K562 (cell line): ENCODE measurements at regions not wholly inside any gene's neighbourhood (a gene's known extent, or its start where the extent isn't known, plus 50 kb on each side); places are given as distances from the start of the nearest gene placed in this dataset.

ENCODE experiments used
- BRD9 ChIP-seq: fragments of 450-650 bp; IDR thresholded peaks from 2 replicates; pipeline ENCODE4 v1.6.1; 2018; ENCODE audit warnings: low read depth; ENCODE audit not compliant: partially characterized antibody
- CHD2 ChIP-seq: IDR thresholded peaks from 2 replicates; pipeline ENCODE4 v1.6.1; 2011; ENCODE audit warnings: low read depth, low read length
- CTCF ChIP-seq, 3 experiments: IDR thresholded peaks in 2 of 3; conservative IDR thresholded peaks in 1 of 3; 2 replicates each; pipeline ENCODE4 v1.5.1; 2011 to 2012; ENCODE audit warnings: low read length in 3 of 3, mild to moderate bottlenecking in 3 of 3, control low read depth in 2 of 3, improper control_type of control experiment in 1 of 3, inconsistent platforms in 1 of 3, low read depth in 1 of 3, mixed read lengths in 1 of 3, moderate library complexity in 1 of 3; ENCODE audit not compliant: insufficient read depth in 2 of 3
- EP300 ChIP-seq: IDR thresholded peaks from 2 replicates; pipeline ENCODE4 v1.6.1; 2012; ENCODE audit warnings: low read length, improper control_type of control experiment
- GABPB1 ChIP-seq: sonication (generic); formaldehyde crosslinking; IDR thresholded peaks from 2 replicates; pipeline ENCODE4 v1.8.0; 2022; ENCODE audit warnings: mild to moderate bottlenecking, missing genetic modification reagents
- KAT7 ChIP-seq: sonication (generic); formaldehyde crosslinking; IDR thresholded peaks from 2 replicates; pipeline ENCODE4 v1.8.0; 2022; ENCODE audit warnings: missing genetic modification reagents, mild to moderate bottlenecking, borderline replicate concordance
- POLR2A ChIP-seq: fragments of 450-650 bp; conservative IDR thresholded peaks from 2 replicates; pipeline ENCODE4 v1.6.1; 2016
- RBM15 ChIP-seq: fragments of 200-400 bp; formaldehyde crosslinking; IDR thresholded peaks from 2 replicates; pipeline ENCODE4 v1.6.1; 2018; ENCODE audit warnings: mild to moderate bottlenecking, low read length, moderate library complexity; ENCODE audit not compliant: insufficient read depth
- SRF ChIP-seq, 2 experiments: fragments of 250-450, 450-650 bp in 1 of 2; sonication (Bioruptor Pico) in 1 of 2; sonication (generic) in 1 of 2; formaldehyde crosslinking; IDR thresholded peaks; 2 replicates each; pipeline versions ENCODE4 v1.5.0 to v1.5.1; 2020 to 2022; ENCODE audit warnings: mild to moderate bottlenecking in 1 of 2, missing genetic modification reagents in 1 of 2
- ZBTB12 ChIP-seq: fragments of 250-450 bp; sonication (Bioruptor Pico); IDR thresholded peaks from 2 replicates; pipeline ENCODE4 v1.4.0; 2020
- ZNF24 ChIP-seq: fragments of 450-650 bp; IDR thresholded peaks from 2 replicates; pipeline ENCODE4 v1.6.1; 2016
- TF ChIP-seq, protein P1 (sequence below): sonication (generic); formaldehyde crosslinking; IDR thresholded peaks from 2 replicates; pipeline ENCODE4 v1.8.0; 2022; ENCODE audit warnings: mild to moderate bottlenecking, missing genetic modification reagents
- TF ChIP-seq, protein P2 (sequence below): fragments of 200-400 bp; formaldehyde crosslinking; IDR thresholded peaks from 2 replicates; pipeline ENCODE4 v1.6.1; 2017; ENCODE audit warnings: mild to moderate bottlenecking, low read depth, low read length, moderate library complexity

DNA sequence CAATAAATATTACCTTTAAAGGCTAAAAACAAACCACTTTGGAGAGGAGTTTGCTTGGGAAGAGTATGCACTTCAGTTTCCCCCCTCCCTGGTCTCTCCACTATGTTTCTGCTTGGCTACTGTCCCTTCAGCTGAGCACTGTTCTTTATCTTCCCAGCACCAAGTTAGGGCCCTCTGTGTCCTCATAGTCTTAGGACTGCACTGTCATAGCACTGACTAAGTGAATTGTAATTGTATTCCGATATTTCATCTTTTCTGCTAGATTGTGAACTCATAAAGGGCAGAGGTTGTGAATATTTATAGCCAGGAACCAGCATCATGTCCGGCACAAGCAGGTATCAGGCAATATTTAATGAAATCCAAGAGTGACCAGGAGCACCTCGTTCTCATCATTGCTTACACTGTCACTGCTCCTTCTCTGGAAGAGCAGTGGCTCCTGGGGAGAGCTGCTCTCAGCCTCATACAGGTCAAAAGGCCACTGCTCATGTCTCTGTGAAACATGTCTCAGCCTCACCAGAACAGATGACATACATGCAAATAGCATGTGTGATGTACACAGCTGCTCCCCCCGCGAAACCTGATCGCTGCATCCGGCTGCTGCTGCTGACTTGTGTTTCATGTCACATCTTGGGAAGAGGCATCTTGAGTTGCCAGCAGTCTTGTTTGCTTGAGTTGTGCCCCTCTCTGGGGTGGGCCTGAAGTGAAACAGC is 279.7 kb upstream of the MSX2 start:
- TF ChIP-seq ZNF24 (no peak), BRD9 (no peak), POLR2A (no peak), RBM15 (no peak), SRF (CRISPR knock-in tag; IDR thresholded peaks at IDR 0.05) (no peak), EP300 (no peak), CHD2 (no peak), CTCF (IDR thresholded peaks at IDR 0.05 in 2 of 3, conservative IDR thresholded peaks at IDR 0.05 in 1 of 3; ENCODE audit: insufficient read depth in 2 of 3, low read depth in 1 of 3, low read length in 3 of 3) (no peak), ZBTB12 (CRISPR knock-in tag) (no peak), GABPB1 (CRISPR knock-in tag) (no peak), KAT7 (CRISPR knock-in tag) (no peak)
- TF ChIP-seq, protein P1, sequence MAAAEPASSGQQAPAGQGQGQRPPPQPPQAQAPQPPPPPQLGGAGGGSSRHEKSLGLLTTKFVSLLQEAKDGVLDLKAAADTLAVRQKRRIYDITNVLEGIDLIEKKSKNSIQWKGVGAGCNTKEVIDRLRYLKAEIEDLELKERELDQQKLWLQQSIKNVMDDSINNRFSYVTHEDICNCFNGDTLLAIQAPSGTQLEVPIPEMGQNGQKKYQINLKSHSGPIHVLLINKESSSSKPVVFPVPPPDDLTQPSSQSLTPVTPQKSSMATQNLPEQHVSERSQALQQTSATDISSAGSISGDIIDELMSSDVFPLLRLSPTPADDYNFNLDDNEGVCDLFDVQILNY (CRISPR knock-in tag), result no peak
- TF ChIP-seq, protein P2, sequence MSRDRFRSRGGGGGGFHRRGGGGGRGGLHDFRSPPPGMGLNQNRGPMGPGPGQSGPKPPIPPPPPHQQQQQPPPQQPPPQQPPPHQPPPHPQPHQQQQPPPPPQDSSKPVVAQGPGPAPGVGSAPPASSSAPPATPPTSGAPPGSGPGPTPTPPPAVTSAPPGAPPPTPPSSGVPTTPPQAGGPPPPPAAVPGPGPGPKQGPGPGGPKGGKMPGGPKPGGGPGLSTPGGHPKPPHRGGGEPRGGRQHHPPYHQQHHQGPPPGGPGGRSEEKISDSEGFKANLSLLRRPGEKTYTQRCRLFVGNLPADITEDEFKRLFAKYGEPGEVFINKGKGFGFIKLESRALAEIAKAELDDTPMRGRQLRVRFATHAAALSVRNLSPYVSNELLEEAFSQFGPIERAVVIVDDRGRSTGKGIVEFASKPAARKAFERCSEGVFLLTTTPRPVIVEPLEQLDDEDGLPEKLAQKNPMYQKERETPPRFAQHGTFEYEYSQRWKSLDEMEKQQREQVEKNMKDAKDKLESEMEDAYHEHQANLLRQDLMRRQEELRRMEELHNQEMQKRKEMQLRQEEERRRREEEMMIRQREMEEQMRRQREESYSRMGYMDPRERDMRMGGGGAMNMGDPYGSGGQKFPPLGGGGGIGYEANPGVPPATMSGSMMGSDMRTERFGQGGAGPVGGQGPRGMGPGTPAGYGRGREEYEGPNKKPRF, result no peak
